ENCODE measurements at regions not wholly inside any gene's neighbourhood (a gene's known extent, or its start where the extent isn't known, plus 50 kb on each side); places are given as distances from the start of the nearest gene placed in this dataset.

DNA sequence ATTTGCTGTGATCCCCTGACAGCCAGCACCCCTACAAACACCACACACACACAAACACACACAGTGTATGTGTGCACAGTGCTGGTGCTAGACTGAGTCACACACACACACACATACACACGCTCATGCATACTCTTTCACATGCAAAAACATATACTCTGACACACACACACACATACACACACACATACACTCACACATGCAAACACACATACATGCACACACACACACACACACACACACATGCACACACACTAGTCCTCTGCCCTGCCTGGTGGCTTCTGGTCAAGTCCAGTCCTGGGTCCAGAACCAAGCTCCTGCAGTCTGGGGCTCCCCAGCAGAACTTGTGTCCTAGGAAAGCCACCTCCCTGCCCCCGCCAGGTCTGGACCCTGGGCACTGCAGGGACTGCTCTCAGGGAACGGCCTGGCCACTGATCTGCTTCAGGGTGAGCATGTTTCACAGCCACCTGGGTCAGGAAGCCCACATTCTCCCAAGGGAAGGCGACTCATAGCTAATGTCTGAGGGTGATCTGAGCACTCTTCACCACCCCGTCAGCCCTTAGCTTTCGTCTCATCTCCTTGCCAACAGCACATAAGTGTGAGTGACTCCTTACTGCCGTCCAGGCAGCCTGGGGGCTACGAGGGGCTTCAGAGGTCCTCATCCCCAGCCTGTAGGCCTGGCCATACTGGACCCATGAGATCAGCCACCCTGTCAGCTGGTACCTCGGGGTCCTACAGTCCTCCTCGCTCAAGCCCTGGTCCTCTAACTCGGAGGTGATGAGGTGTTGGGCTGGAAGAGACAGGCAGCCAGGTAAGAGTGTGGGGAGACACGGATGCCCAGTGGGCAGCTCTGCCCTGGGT is 88.1 kb downstream of the MCFD2 start:
- H2AFZ ChIP-seq (ENCODE audit: low read length): no peak overlapping the region
- H3K9me2 ChIP-seq (ENCODE audit: insufficient read depth, low read length): no peaks in the 10 kb centered on the region
- no peaks in the 10 kb centered on the region for H3K79me2 ChIP-seq (ENCODE audit: insufficient read depth, low read depth, low read length)
- no peaks in the 10 kb centered on the region for H3K36me3 ChIP-seq (ENCODE audit: insufficient read depth, low read length)
- no peaks in the 10 kb centered on the region for H4K20me1 ChIP-seq (ENCODE audit: insufficient read depth, low read length)
- H3K4me1 ChIP-seq (ENCODE audit: insufficient read depth, low read length, poor library complexity, severe bottlenecking): no peaks in the 10 kb centered on the region
- no peak for DNase-seq (ENCODE audit: low spot score)
- H3K4me3 ChIP-seq (ENCODE audit: low read depth, low read length, poor library complexity, severe bottlenecking): no peak overlapping the region
- TF ChIP-seq EZH2phosphoT487 (IDR thresholded peaks at IDR 0.05; ENCODE audit: borderline replicate concordance, low read depth, low read length): no peak
- TF ChIP-seq, protein P1, sequence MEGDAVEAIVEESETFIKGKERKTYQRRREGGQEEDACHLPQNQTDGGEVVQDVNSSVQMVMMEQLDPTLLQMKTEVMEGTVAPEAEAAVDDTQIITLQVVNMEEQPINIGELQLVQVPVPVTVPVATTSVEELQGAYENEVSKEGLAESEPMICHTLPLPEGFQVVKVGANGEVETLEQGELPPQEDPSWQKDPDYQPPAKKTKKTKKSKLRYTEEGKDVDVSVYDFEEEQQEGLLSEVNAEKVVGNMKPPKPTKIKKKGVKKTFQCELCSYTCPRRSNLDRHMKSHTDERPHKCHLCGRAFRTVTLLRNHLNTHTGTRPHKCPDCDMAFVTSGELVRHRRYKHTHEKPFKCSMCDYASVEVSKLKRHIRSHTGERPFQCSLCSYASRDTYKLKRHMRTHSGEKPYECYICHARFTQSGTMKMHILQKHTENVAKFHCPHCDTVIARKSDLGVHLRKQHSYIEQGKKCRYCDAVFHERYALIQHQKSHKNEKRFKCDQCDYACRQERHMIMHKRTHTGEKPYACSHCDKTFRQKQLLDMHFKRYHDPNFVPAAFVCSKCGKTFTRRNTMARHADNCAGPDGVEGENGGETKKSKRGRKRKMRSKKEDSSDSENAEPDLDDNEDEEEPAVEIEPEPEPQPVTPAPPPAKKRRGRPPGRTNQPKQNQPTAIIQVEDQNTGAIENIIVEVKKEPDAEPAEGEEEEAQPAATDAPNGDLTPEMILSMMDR (conservative IDR thresholded peaks at IDR 0.05; ENCODE audit: low read length): no peak
- ChIA-PET POLR2A (no interaction called here), CTCF (ENCODE audit: unreplicated experiment) (no interaction called here)
- intact Hi-C loops (cut with micrococcal nuclease; ENCODE audit: unreplicated experiment): no loop called here
- no TSS peak for BruUV-seq (replicated peaks)
- no peak overlapping the region for H3K27ac ChIP-seq (ENCODE audit: low read depth, low read length, poor library complexity, severe bottlenecking)
- H3K9me3 ChIP-seq (ENCODE audit: low read length): no peaks in the 10 kb centered on the region
- H3K4me2 ChIP-seq (ENCODE audit: low read length): no peak overlapping the region

DNA sequence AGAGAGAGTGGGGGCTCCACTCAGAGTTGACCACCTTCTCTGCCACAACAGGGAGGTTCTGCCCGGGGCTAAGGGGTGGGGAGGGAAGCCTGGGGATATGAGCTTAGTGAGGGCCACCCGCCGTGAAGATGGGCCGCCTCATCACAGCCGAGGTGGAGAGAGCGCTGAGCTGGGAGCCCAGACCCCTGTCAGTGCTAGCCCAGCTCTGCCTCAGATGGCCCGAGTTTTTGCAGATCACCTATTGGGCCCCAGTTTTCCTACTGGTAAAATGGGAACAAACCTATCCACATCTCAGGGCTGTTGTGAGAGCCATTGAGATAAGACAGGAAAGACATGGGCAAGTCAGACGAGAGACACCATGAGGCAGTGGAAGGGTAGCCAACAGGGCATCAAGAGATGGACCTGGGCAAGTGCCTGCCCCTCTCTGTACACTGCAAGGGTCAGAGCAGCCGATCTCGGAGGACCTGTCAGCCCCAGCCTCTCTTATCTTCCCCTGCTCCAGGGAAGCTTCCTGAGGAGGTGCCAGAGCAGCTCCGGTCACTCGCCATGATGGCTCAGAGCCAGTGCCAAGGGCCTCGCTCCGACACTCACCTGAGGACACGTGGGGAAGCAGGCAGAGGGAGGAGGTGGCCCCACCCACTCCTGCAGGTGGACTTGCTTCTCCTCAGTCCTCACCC is 88.9 kb downstream of the MCFD2 start:
- BruUV-seq (replicated peaks): no TSS peak
- no peak for DNase-seq (ENCODE audit: low spot score)
- no peaks in the 10 kb centered on the region for H3K9me3 ChIP-seq (ENCODE audit: low read length)
- no peaks in the 10 kb centered on the region for H3K9me2 ChIP-seq (ENCODE audit: insufficient read depth, low read length)
- H3K79me2 ChIP-seq (ENCODE audit: insufficient read depth, low read depth, low read length): no peaks in the 10 kb centered on the region
- intact Hi-C loops (cut with micrococcal nuclease; ENCODE audit: unreplicated experiment): no loop called here
- ChIA-PET CTCF (ENCODE audit: unreplicated experiment) (no interaction called here), POLR2A (no interaction called here)
- H3K27ac ChIP-seq (ENCODE audit: low read depth, low read length, poor library complexity, severe bottlenecking): no peak overlapping the region
- no peaks in the 10 kb centered on the region for H3K4me1 ChIP-seq (ENCODE audit: insufficient read depth, low read length, poor library complexity, severe bottlenecking)
- H3K4me3 ChIP-seq (ENCODE audit: low read depth, low read length, poor library complexity, severe bottlenecking): no peak overlapping the region
- TF ChIP-seq, protein P1 (conservative IDR thresholded peaks at IDR 0.05; ENCODE audit: low read length): no peak
- TF ChIP-seq EZH2phosphoT487 (IDR thresholded peaks at IDR 0.05; ENCODE audit: borderline replicate concordance, low read depth, low read length): no peak
- H3K36me3 ChIP-seq (ENCODE audit: insufficient read depth, low read length): no peaks in the 10 kb centered on the region
- H2AFZ ChIP-seq (ENCODE audit: low read length): no peak overlapping the region
- no peak overlapping the region for H3K4me2 ChIP-seq (ENCODE audit: low read length)
- no peaks in the 10 kb centered on the region for H4K20me1 ChIP-seq (ENCODE audit: insufficient read depth, low read length)

Measured in OCI-LY7 (cell line).